K562 (cell line): ENCODE measurements at regions not wholly inside any gene's neighbourhood (a gene's known extent, or its start where the extent isn't known, plus 50 kb on each side); places are given as distances from the start of the nearest gene placed in this dataset.

Experiments
- ATAC-seq: fragments of 200-7000 bp; cut with Tn5 transposase; 3 replicates; pipeline ENCODE4 v1.9.1; 2020; ENCODE audit warnings: moderate library complexity
- BruUV-seq: library from RNA; stranded (reverse); fragments of 400-500 nt; replicated peaks from 2 replicates; lab custom pipeline; 2021; lab: Mats Ljungman, UMichigan
- CTCF ChIA-PET: fragments of 300-600 bp; formaldehyde crosslinking; extraction: SDS; loops from one replicate; lab custom pipeline; 2021; ENCODE audit warnings: low intra/inter-chr PET ratio; lab: Yijun Ruan, JAX
- POLR2A ChIA-PET: fragments of 300-600, 350-650 bp; sonication (Branson Sonifier 250); formaldehyde crosslinking; extraction: SDS; loops from one replicate; lab custom pipeline; 2021; ENCODE audit warnings: antibody characterized with exemption, inconsistent platforms; lab: Yijun Ruan, JAX
- DNase-seq, 4 experiments: peaks; one replicate each; pipeline versions ENCODE4 v3.0.0 to v3.0.0-alpha.2; 2011 to 2018; ENCODE audit warnings: low spot score in 3 of 4, mixed read lengths in 3 of 4; ENCODE audit errors: extremely low read depth in 1 of 4
- FAIRE-seq: peaks from 2 replicates; lab custom pipeline; 2011; peaks lifted over from hg19 to GRCh38; lab: Jason Lieb, UNC
- H2AFZ ChIP-seq: 2 replicates; pipeline ENCODE4 v1.6.0; 2011; ENCODE audit warnings: low read depth, low read length, control low read depth, inconsistent platforms
- H3K27ac ChIP-seq: fragments of 200-600 bp; 3 replicates; pipeline ENCODE4 v1.8.0; 2011; ENCODE audit warnings: low read depth, mild to moderate bottlenecking, control low read depth, inconsistent platforms, low read length, moderate library complexity, mixed read lengths; ENCODE audit errors: extremely low read depth
- H3K27me3 ChIP-seq, 2 experiments: fragments of 300-600 bp in 1 of 2; 2 replicates in 1 of 2; 3 replicates in 1 of 2; pipeline versions ENCODE4 v1.6.0 to v1.8.0; 2011; ENCODE audit warnings: inconsistent platforms in 2 of 2, low read length in 2 of 2, mild to moderate bottlenecking in 1 of 2, mixed read lengths in 1 of 2, moderate library complexity in 1 of 2; ENCODE audit not compliant: control insufficient read depth in 2 of 2, insufficient read depth in 2 of 2
- H3K36me3 ChIP-seq: fragments of 300-600 bp; 3 replicates; pipeline ENCODE4 v1.8.0; 2011; ENCODE audit warnings: mild to moderate bottlenecking, low read length, inconsistent platforms; ENCODE audit not compliant: control insufficient read depth, insufficient read depth
- H3K4me1 ChIP-seq, 2 experiments: fragments of 200-600 bp in 1 of 2; replicated peaks in 1 of 2; 2 replicates in 1 of 2; 3 replicates in 1 of 2; pipeline versions ENCODE4 v1.5.1 to v1.8.0; 2011; ENCODE audit warnings: inconsistent platforms in 2 of 2, low read length in 2 of 2, mild to moderate bottlenecking in 1 of 2, mixed read lengths in 1 of 2, moderate library complexity in 1 of 2; ENCODE audit not compliant: control insufficient read depth in 2 of 2, insufficient read depth in 2 of 2
- H3K4me2 ChIP-seq: 2 replicates; pipeline ENCODE4 v1.6.1; 2011; ENCODE audit warnings: low read length, control low read depth, inconsistent platforms, mixed read lengths; ENCODE audit not compliant: insufficient read depth
- H3K4me3 ChIP-seq: fragments of 200-600 bp; sonication (generic), shearing (Covaris generic); 2 replicates; pipeline ENCODE4 v1.5.1; 2016; ENCODE audit warnings: control low read depth, inconsistent platforms
- H3K79me2 ChIP-seq: fragments of 200-600 bp; 3 replicates; pipeline ENCODE4 v1.8.0; 2011; ENCODE audit warnings: low read length, inconsistent platforms; ENCODE audit not compliant: control insufficient read depth, insufficient read depth
- H3K9ac ChIP-seq, 2 experiments: 2 replicates each; pipeline versions ENCODE4 v1.6.0 to v1.6.1; 2011; ENCODE audit warnings: low read depth in 2 of 2, low read length in 2 of 2, control low read depth in 1 of 2, inconsistent platforms in 1 of 2, mild to moderate bottlenecking in 1 of 2, mixed read lengths in 1 of 2; ENCODE audit not compliant: insufficient read depth in 1 of 2
- H3K9me1 ChIP-seq: one replicate; pipeline ENCODE4 v1.6.0; 2011; ENCODE audit warnings: inconsistent platforms, mild to moderate bottlenecking, low read length, moderate library complexity; ENCODE audit not compliant: control insufficient read depth, insufficient read depth
- H3K9me3 ChIP-seq: replicated peaks from 2 replicates; pipeline ENCODE4 v1.5.1; 2011; ENCODE audit warnings: low read depth, low read length, inconsistent platforms; ENCODE audit not compliant: control insufficient read depth, insufficient read depth
- H4K20me1 ChIP-seq: replicated peaks from 2 replicates; pipeline ENCODE4 v1.6.1; 2011; ENCODE audit warnings: low read length, inconsistent platforms, mixed read lengths; ENCODE audit not compliant: control insufficient read depth, insufficient read depth
- LCOR ChIP-seq: sonication (generic); formaldehyde crosslinking; IDR thresholded peaks from 2 replicates; pipeline ENCODE4 v1.8.0; 2022; ENCODE audit warnings: mild to moderate bottlenecking, missing genetic modification reagents
- MTA2 ChIP-seq: fragments of 450-650 bp; IDR thresholded peaks from 2 replicates; pipeline ENCODE4 v1.6.1; 2016; ENCODE audit warnings: low read depth
- RFX5 ChIP-seq: IDR thresholded peaks from 2 replicates; pipeline ENCODE4 v1.6.1; 2011; ENCODE audit warnings: low read depth, mild to moderate bottlenecking, improper control_type of control experiment, low read length
- RNF2 ChIP-seq: sonication (generic); IDR thresholded peaks from 2 replicates; pipeline ENCODE4 v1.6.1; 2016
- SMAD4 ChIP-seq: fragments of 250-450 bp; sonication (Bioruptor Pico); conservative IDR thresholded peaks from 2 replicates; pipeline ENCODE4 v1.8.0; 2021; ENCODE audit warnings: inconsistent platforms, mild to moderate bottlenecking, moderate library complexity
- STAT5A ChIP-seq: IDR thresholded peaks from 2 replicates; pipeline ENCODE4 v1.6.1; 2012; ENCODE audit warnings: low read length, inconsistent platforms, borderline replicate concordance
- TAF9B ChIP-seq: fragments of 450-650 bp; IDR thresholded peaks from 2 replicates; pipeline ENCODE4 v1.6.1; 2018; ENCODE audit warnings: mild to moderate bottlenecking; ENCODE audit not compliant: partially characterized antibody
- ZBTB17 ChIP-seq: fragments of 450-650 bp; formaldehyde crosslinking; IDR thresholded peaks from 2 replicates; pipeline ENCODE4 v1.4.0; 2020; ENCODE audit warnings: mild to moderate bottlenecking
- ZNF551 ChIP-seq: fragments of 250-450 bp; sonication (Bioruptor Pico); IDR thresholded peaks from 2 replicates; pipeline ENCODE4 v1.5.0; 2021; ENCODE audit warnings: mild to moderate bottlenecking, moderate library complexity
- WGBS: fragments of 100-300 bp; shearing (Covaris generic); methylation state at CpG from one replicate; pipeline ENCODE4 v1.1.6; 2016; ENCODE audit warnings: low coverage, mixed read lengths; ENCODE audit not compliant: insufficient coverage; ENCODE audit errors: missing lambda C conversion rate; 5-methylcytosine and 5-hydroxymethylcytosine counted together
- in situ Hi-C: fragments of 300-500 bp; cut with MboI; formaldehyde crosslinking; loops from 4 replicates; pipeline ENCODE4 v1.15.0; 2018; ENCODE audit warnings: inconsistent platforms, mixed read lengths
- intact Hi-C: fragments of 100-400 bp; cut with micrococcal nuclease; formaldehyde crosslinking; loops from 2 replicates; pipeline ENCODE4 v1.14.2; 2022
- TF ChIP-seq, protein P1 (sequence below): sonication (generic); formaldehyde crosslinking; IDR thresholded peaks from 2 replicates; pipeline ENCODE4 v1.8.0; 2023; ENCODE audit warnings: mild to moderate bottlenecking, missing genetic modification reagents
- TF ChIP-seq, protein P2 (sequence below): fragments of 250-450 bp; sonication (Bioruptor Pico); IDR thresholded peaks from 2 replicates; pipeline ENCODE4 v1.8.0; 2022; ENCODE audit warnings: moderate library complexity, mild to moderate bottlenecking, inconsistent platforms

DNA sequence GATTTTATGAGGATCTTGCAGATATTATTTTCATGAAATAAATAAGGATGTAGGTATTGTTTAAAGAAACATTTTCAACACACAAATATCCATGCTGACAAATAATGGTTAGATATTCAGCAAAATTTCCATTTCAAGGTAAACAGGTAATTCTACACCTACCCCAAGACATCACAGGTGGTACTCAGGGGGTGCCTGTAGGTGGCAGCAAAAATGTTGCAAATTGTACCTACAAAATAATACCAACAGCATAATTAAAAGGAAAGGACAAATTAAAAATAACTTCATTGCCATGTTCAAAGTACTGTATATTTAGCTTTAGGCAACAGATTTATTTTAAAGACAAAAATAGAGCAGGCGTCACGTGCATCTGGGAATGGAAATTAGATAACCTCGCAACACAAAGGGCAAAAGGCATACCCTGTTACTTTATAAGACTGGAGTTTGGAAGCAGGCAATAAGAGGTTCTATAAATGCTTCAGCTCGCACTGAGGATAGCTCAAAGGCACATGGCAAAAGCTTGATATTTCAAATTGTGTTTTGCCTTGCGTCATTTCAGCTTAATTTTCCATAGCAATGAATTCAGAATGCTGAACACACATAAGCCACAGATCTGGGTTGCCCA is 630.5 kb downstream of the TDRD15 start:
- Histone ChIP-seq H3K79me2 (no peaks in the 10 kb centered on the region), H3K4me3 (no peak overlapping the region), H3K9me1 (no peaks in the 10 kb centered on the region), H4K20me1 (no peaks in the 10 kb centered on the region), H2AFZ (no peak overlapping the region), H3K27me3 (no peaks in the 10 kb centered on the region), H3K9me3 (no peaks in the 10 kb centered on the region), H3K36me3 (no peaks in the 10 kb centered on the region)
- WGBS, result 1% methylated on average over 5 of the region's 5 CpGs
- intact Hi-C loops, result no loop called here
- ATAC-seq, result no peak
- POLR2A ChIA-PET, result interaction anchor here (1.7 kb wide), 1 partner anchor 9 kb away, joined by 3 read pairs; no protein-coding TSS in a partner anchor
- TF ChIP-seq, protein P1, sequence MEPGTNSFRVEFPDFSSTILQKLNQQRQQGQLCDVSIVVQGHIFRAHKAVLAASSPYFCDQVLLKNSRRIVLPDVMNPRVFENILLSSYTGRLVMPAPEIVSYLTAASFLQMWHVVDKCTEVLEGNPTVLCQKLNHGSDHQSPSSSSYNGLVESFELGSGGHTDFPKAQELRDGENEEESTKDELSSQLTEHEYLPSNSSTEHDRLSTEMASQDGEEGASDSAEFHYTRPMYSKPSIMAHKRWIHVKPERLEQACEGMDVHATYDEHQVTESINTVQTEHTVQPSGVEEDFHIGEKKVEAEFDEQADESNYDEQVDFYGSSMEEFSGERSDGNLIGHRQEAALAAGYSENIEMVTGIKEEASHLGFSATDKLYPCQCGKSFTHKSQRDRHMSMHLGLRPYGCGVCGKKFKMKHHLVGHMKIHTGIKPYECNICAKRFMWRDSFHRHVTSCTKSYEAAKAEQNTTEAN (CRISPR knock-in tag), result no peak
- TF ChIP-seq ZNF551 (CRISPR knock-in tag) (no peak), MTA2 (no peak), ZBTB17 (CRISPR knock-in tag) (no peak), SMAD4 (no peak), STAT5A (no peak), LCOR (CRISPR knock-in tag) (no peak), RFX5 (no peak), RNF2 (no peak), TAF9B (no peak)
- TF ChIP-seq, protein P2, sequence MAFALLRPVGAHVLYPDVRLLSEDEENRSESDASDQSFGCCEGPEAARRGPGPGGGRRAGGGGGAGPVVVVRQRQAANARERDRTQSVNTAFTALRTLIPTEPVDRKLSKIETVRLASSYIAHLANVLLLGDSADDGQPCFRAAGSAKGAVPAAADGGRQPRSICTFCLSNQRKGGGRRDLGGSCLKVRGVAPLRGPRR (CRISPR knock-in tag), result no peak
- TF ChIP-seq, all 486 proteins: peak for 0
- no peak overlapping the region for H3K9ac ChIP-seq
- DNase-seq, result no peak
- no peaks in the 10 kb centered on the region for H3K4me1 ChIP-seq
- CTCF ChIA-PET, result no interaction called here
- FAIRE-seq, result no peak
- in situ Hi-C loops, result no loop called here
- H3K4me2 ChIP-seq, result no peak overlapping the region
- no peak overlapping the region for H3K27ac ChIP-seq
- BruUV-seq, result no TSS peak
